Ishikawa (cell line): ENCODE measurements at regions not wholly inside any gene's neighbourhood (a gene's known extent, or its start where the extent isn't known, plus 50 kb on each side); places are given as distances from the start of the nearest gene placed in this dataset.
A peak's percentile ranks its signal among the peaks of the same experiment; 100 is the strongest.

Source experiments
- CEBPB ChIP-seq: IDR thresholded peaks from 2 replicates; pipeline ENCODE4 v1.6.1; 2012
- TAF1 ChIP-seq: IDR thresholded peaks from 2 replicates; pipeline ENCODE4 v1.6.1; 2012; ENCODE audit warnings: low read depth, mild to moderate bottlenecking
- TEAD4 ChIP-seq: IDR thresholded peaks from 2 replicates; pipeline ENCODE4 v1.6.1; 2012

- TF ChIP-seq TAF1 = no peak
- TF ChIP-seq CEBPB = no peak
- peak; percentile 65 for TF ChIP-seq TEAD4
These were observed 133.1 kb upstream of the PELI1 start for GRCh38 chr2:64277101-64277849.
